SU-DHL-6 (cell line): ENCODE measurements at regions not wholly inside any gene's neighbourhood (a gene's known extent, or its start where the extent isn't known, plus 50 kb on each side); places are given as distances from the start of the nearest gene placed in this dataset.

Experiments used
- CTCF ChIP-seq: fragments of 200-600 bp; sonication (generic); IDR thresholded peaks from one replicate; pipeline ENCODE4 v1.5.1; 2017; ENCODE audit warnings: antibody characterized with exemption, mild to moderate bottlenecking, low read length, moderate library complexity; ENCODE audit not compliant: insufficient read depth, poor library complexity, severe bottlenecking
- EZH2phosphoT487 ChIP-seq: fragments of 200-600 bp; sonication (generic), shearing (Covaris generic); conservative IDR thresholded peaks from 2 replicates; pipeline ENCODE4 v1.6.1; 2018; ENCODE audit warnings: mild to moderate bottlenecking, antibody characterized with exemption, low read length, moderate library complexity, mixed read lengths

- TF ChIP-seq CTCF = no peak
- no peak for TF ChIP-seq EZH2phosphoT487
Measured at GRCh38 chr16:66143415-66143814, 223.1 kb upstream of the CDH5 start.
